SK-N-SH (cell line): ENCODE measurements at regions not wholly inside any gene's neighbourhood (a gene's known extent, or its start where the extent isn't known, plus 50 kb on each side); places are given as distances from the start of the nearest gene placed in this dataset.

Experiments
- CTCF ChIA-PET: fragments of 300-600, 350-600 bp; formaldehyde crosslinking; extraction: SDS; loops from one replicate; lab custom pipeline; 2021; lab: Yijun Ruan, JAX
- POLR2A ChIA-PET: fragments of 350-600 bp; sonication (Branson Sonifier 250); formaldehyde crosslinking; extraction: SDS; loops from one replicate; lab custom pipeline; 2020; ENCODE audit warnings: antibody characterized with exemption, inconsistent platforms; lab: Yijun Ruan, JAX
- DNase-seq: peaks from one replicate; pipeline ENCODE4 v3.0.0; 2012
- H2AFZ ChIP-seq: fragments of 200-600 bp; sonication (generic); 2 replicates; pipeline ENCODE4 v1.8.1; 2016; ENCODE audit warnings: antibody characterized with exemption, mild to moderate bottlenecking, low read depth
- H3F3A ChIP-seq: fragments of 200-600 bp; sonication (generic); replicated peaks from 2 replicates; pipeline ENCODE3; 2016; ENCODE audit warnings: antibody characterized with exemption, mild to moderate bottlenecking; ENCODE audit not compliant: insufficient read depth
- H3K27ac ChIP-seq, 2 experiments: fragments of 200-500 bp in 1 of 2; fragments of 200-600 bp in 1 of 2; sonication (Bioruptor generic) in 1 of 2; sonication (generic), shearing (Covaris generic) in 1 of 2; 2 replicates each; pipeline versions ENCODE4 v1.5.1 to v1.6.1; 2014 to 2016; ENCODE audit warnings: low read depth in 2 of 2, inconsistent platforms in 1 of 2, low read length in 1 of 2, mild to moderate bottlenecking in 1 of 2, mixed read lengths in 1 of 2
- H3K27me3 ChIP-seq: fragments of 200-600 bp; sonication (generic), shearing (Covaris generic); 2 replicates; pipeline ENCODE4 v1.6.1; 2016; ENCODE audit warnings: mixed run types; ENCODE audit not compliant: insufficient read depth
- H3K36me3 ChIP-seq, 2 experiments: fragments of 200-500 bp in 1 of 2; fragments of 200-600 bp in 1 of 2; sonication (Bioruptor generic) in 1 of 2; sonication (generic) in 1 of 2; replicated peaks in 1 of 2; 2 replicates each; pipeline versions ENCODE3 to v1.5.1; 2014 to 2016; ENCODE audit warnings: low read length in 1 of 2, mild to moderate bottlenecking in 1 of 2; ENCODE audit not compliant: insufficient read depth in 2 of 2, control insufficient read depth in 1 of 2
- H3K4me1 ChIP-seq, 2 experiments: fragments of 200-500 bp in 1 of 2; fragments of 200-600 bp in 1 of 2; sonication (Bioruptor generic) in 1 of 2; sonication (generic), shearing (Covaris generic) in 1 of 2; 2 replicates each; pipeline versions ENCODE4 v1.5.1 to v1.6.1; 2014 to 2016; ENCODE audit warnings: low read depth in 1 of 2, low read length in 1 of 2, mixed run types in 1 of 2; ENCODE audit not compliant: insufficient read depth in 2 of 2, control insufficient read depth in 1 of 2
- H3K4me2 ChIP-seq: fragments of 200-600 bp; sonication (generic), shearing (Covaris generic); 2 replicates; pipeline ENCODE4 v1.6.1; 2017; ENCODE audit warnings: mixed run types
- H3K4me3 ChIP-seq, 2 experiments: fragments of 200-500 bp in 1 of 2; fragments of 200-600 bp in 1 of 2; sonication (Bioruptor generic) in 1 of 2; sonication (generic), shearing (Covaris generic) in 1 of 2; 2 replicates each; pipeline versions ENCODE4 v1.5.1 to v1.8.1; 2014 to 2016; ENCODE audit warnings: low read depth in 2 of 2, inconsistent platforms in 1 of 2, low read length in 1 of 2, mild to moderate bottlenecking in 1 of 2, mixed read lengths in 1 of 2, moderate library complexity in 1 of 2
- H3K79me2 ChIP-seq: fragments of 200-600 bp; sonication (generic); 2 replicates; pipeline ENCODE4 v1.8.1; 2017; ENCODE audit warnings: mild to moderate bottlenecking; ENCODE audit not compliant: insufficient read depth
- H3K9ac ChIP-seq: fragments of 200-600 bp; sonication (generic); 2 replicates; pipeline ENCODE4 v1.6.1; 2017; ENCODE audit warnings: mixed run types
- H3K9me2 ChIP-seq: fragments of 200-600 bp; sonication (generic); 2 replicates; pipeline ENCODE4 v1.6.1; 2017; ENCODE audit warnings: mixed run types
- H3K9me3 ChIP-seq: fragments of 200-600 bp; sonication (generic); 2 replicates; pipeline ENCODE4 v1.6.1; 2017; ENCODE audit warnings: mixed run types, mild to moderate bottlenecking, moderate library complexity
- H4K20me1 ChIP-seq: fragments of 200-600 bp; sonication (generic); 2 replicates; pipeline ENCODE4 v1.6.1; 2017; ENCODE audit warnings: mild to moderate bottlenecking, mixed run types; ENCODE audit not compliant: insufficient read depth
- CHD2 ChIP-seq: fragments of 150-350 bp; IDR thresholded peaks from 2 replicates; pipeline ENCODE4 v1.6.1; 2018; ENCODE audit warnings: low read length; ENCODE audit not compliant: partially characterized antibody
- CTCF ChIP-seq: fragments of 200-600 bp; sonication (generic); IDR thresholded peaks from 2 replicates; pipeline ENCODE4 v1.6.1; 2017; ENCODE audit warnings: antibody characterized with exemption, mild to moderate bottlenecking, moderate library complexity
- FOSL2 ChIP-seq: IDR thresholded peaks from 2 replicates; pipeline ENCODE4 v1.4.0; 2012; ENCODE audit warnings: low read depth, mild to moderate bottlenecking, moderate library complexity, borderline replicate concordance
- IRF3 ChIP-seq: fragments of 150-350 bp; IDR thresholded peaks from 2 replicates; pipeline ENCODE4 v1.6.1; 2016; ENCODE audit warnings: mild to moderate bottlenecking, low read depth, low read length
- MEF2A ChIP-seq: IDR thresholded peaks from 2 replicates; pipeline ENCODE4 v1.4.0; 2012; ENCODE audit warnings: low read depth, borderline replicate concordance
- MXI1 ChIP-seq: IDR thresholded peaks from 2 replicates; pipeline ENCODE4 v1.6.1; 2012; ENCODE audit warnings: mild to moderate bottlenecking, low read depth, low read length, improper control_type of control experiment
- NRF1 ChIP-seq: IDR thresholded peaks from 2 replicates; pipeline ENCODE4 v1.6.1; 2012; ENCODE audit warnings: low read depth, mild to moderate bottlenecking, low read length
- PBX3 ChIP-seq: IDR thresholded peaks from 2 replicates; pipeline ENCODE4; 2012
- SIN3A ChIP-seq: IDR thresholded peaks from 2 replicates; pipeline ENCODE4 v1.6.1; 2012; ENCODE audit warnings: low read depth, mild to moderate bottlenecking, low read length, moderate library complexity, borderline replicate concordance
- SMC3 ChIP-seq: IDR thresholded peaks from 2 replicates; pipeline ENCODE4 v1.6.1; 2012; ENCODE audit warnings: low read depth, low read length, improper control_type of control experiment
- USF1 ChIP-seq: IDR thresholded peaks from 2 replicates; pipeline ENCODE4 v1.4.0; 2012; ENCODE audit warnings: low read depth, borderline replicate concordance
- ZBTB33 ChIP-seq: IDR thresholded peaks from 2 replicates; pipeline ENCODE4 v1.4.0; 2012; ENCODE audit warnings: low read depth, borderline replicate concordance
- WGBS: methylation state at CpG from one replicate; pipeline ENCODE4 v1.1.6; 2017; ENCODE audit warnings: low lambda C conversion rate; 5-methylcytosine and 5-hydroxymethylcytosine counted together

GRCh38 chr22:25357606-25358420, 138.4 kb downstream of the CRYBB2 start:
- no peaks in the 10 kb centered on the region for H3K9me2 ChIP-seq
- H3K79me2 ChIP-seq = no peaks in the 10 kb centered on the region
- no peaks in the 10 kb centered on the region for H3F3A ChIP-seq
- WGBS = no CpG with 5 or more reads among the region's 7 CpGs
- no peak overlapping the region for H3K4me2 ChIP-seq
- TF ChIP-seq NRF1 = no peak
- no peak for TF ChIP-seq FOSL2
- TF ChIP-seq SMC3 = no peak
- TF ChIP-seq MXI1 = no peak
- TF ChIP-seq, all 33 proteins: peak for 0
- H2AFZ ChIP-seq = no peak overlapping the region
- no peak for DNase-seq
- ChIA-PET POLR2A (no interaction called here), CTCF (no interaction called here)
- no peaks in the 10 kb centered on the region for H3K9me3 ChIP-seq
- peaks cover 0 to 4% of the 10 kb centered on the region in 2 experiments for H3K36me3 ChIP-seq
- no peak overlapping the region for H3K27ac ChIP-seq
- H3K27me3 ChIP-seq = no peaks in the 10 kb centered on the region
- H4K20me1 ChIP-seq = no peaks in the 10 kb centered on the region
- no peaks in the 10 kb centered on the region for H3K4me1 ChIP-seq
- H3K9ac ChIP-seq = no peak overlapping the region
- no peak overlapping the region for H3K4me3 ChIP-seq

- Histone ChIP-seq H4K20me1 (no peaks in the 10 kb centered on the region), H3K9me3 (no peaks in the 10 kb centered on the region), H3K27ac (no peak overlapping the region), H3K36me3 (peaks cover 0 to 4% of the 10 kb centered on the region in 2 experiments), H3K9ac (no peak overlapping the region), H3K4me2 (no peak overlapping the region), H3K27me3 (no peaks in the 10 kb centered on the region), H2AFZ (no peak overlapping the region), H3K79me2 (no peaks in the 10 kb centered on the region), H3K4me3 (no peak overlapping the region), H3K4me1 (no peaks in the 10 kb centered on the region), H3K9me2 (no peaks in the 10 kb centered on the region), H3F3A (no peaks in the 10 kb centered on the region)
- POLR2A ChIA-PET = no interaction called here
- no CpG with 5 or more reads among the region's 15 CpGs for WGBS
- no peak for DNase-seq
- TF ChIP-seq MXI1 = no peak
- no peak for TF ChIP-seq PBX3
- TF ChIP-seq CHD2 = no peak
- TF ChIP-seq USF1 = no peak
- no peak for TF ChIP-seq CTCF
- TF ChIP-seq IRF3 = no peak
- no peak for TF ChIP-seq SIN3A
- TF ChIP-seq MEF2A = no peak
- no peak for TF ChIP-seq ZBTB33
- CTCF ChIA-PET = no interaction called here
Measured at GRCh38 chr22:25358421-25359170, 139.2 kb downstream of the CRYBB2 start.
